ENCODE measurements at regions not wholly inside any gene's neighbourhood (a gene's known extent, or its start where the extent isn't known, plus 50 kb on each side); places are given as distances from the start of the nearest gene placed in this dataset.

GRCh38 chr2:217639481-217639880 lies 363.3 kb downstream of the TNS1 start:
- 83% methylated on average over 2 of the region's 2 CpGs for WGBS
- DNase-seq (ENCODE audit: low spot score), result no peak
- H3K9me3 ChIP-seq, result no peaks in the 10 kb centered on the region
- no peak overlapping the region for H3K27ac ChIP-seq
- no peak overlapping the region for H3K4me3 ChIP-seq
- no peaks in the 10 kb centered on the region for H3K27me3 ChIP-seq (replicated peaks; ENCODE audit: insufficient read depth)
- intact Hi-C loops (cut with DNase I), result loop anchor here (10.0 kb wide), 1 partner anchor 385 kb away; no protein-coding TSS in a partner anchor
- no peaks in the 10 kb centered on the region for H3K4me1 ChIP-seq (replicated peaks)
- TF ChIP-seq CTCF (IDR thresholded peaks at IDR 0.05), result no peak
- no peak for TF ChIP-seq POLR2AphosphoS5 (IDR thresholded peaks at IDR 0.05)
- no peak for TF ChIP-seq POLR2A (IDR thresholded peaks at IDR 0.05)
- no peaks in the 10 kb centered on the region for H3K36me3 ChIP-seq

- H3K4me1 ChIP-seq (replicated peaks), result no peaks in the 10 kb centered on the region
- no peak for DNase-seq (ENCODE audit: low spot score)
- TF ChIP-seq POLR2AphosphoS5 (IDR thresholded peaks at IDR 0.05), result no peak
- TF ChIP-seq CTCF (IDR thresholded peaks at IDR 0.05), result no peak
- TF ChIP-seq POLR2A (IDR thresholded peaks at IDR 0.05), result no peak
- H3K4me3 ChIP-seq, result no peak overlapping the region
- H3K27ac ChIP-seq, result no peak overlapping the region
- no peaks in the 10 kb centered on the region for H3K9me3 ChIP-seq
- H3K36me3 ChIP-seq, result no peaks in the 10 kb centered on the region
- intact Hi-C loops (cut with DNase I), result loop anchor here (10.0 kb wide), 1 partner anchor 384 kb away; no protein-coding TSS in a partner anchor
- no peaks in the 10 kb centered on the region for H3K27me3 ChIP-seq (replicated peaks; ENCODE audit: insufficient read depth)
- 95% methylated on average over 4 of the region's 4 CpGs for WGBS
Observed at GRCh38 chr2:217638533-217638932, 364.3 kb downstream of the TNS1 start.

- H3K36me3 ChIP-seq, result no peaks in the 10 kb centered on the region
- intact Hi-C loops (cut with DNase I), result loop anchor here (10.0 kb wide), 1 partner anchor 383 kb away; no protein-coding TSS in a partner anchor
- TF ChIP-seq POLR2A (IDR thresholded peaks at IDR 0.05) (no peak), POLR2AphosphoS5 (IDR thresholded peaks at IDR 0.05) (no peak), CTCF (IDR thresholded peaks at IDR 0.05) (no peak)
- no peak overlapping the region for H3K4me3 ChIP-seq
- no peaks in the 10 kb centered on the region for H3K27me3 ChIP-seq (replicated peaks; ENCODE audit: insufficient read depth)
- WGBS, result 41% methylated on average over 2 of the region's 2 CpGs
- DNase-seq (ENCODE audit: low spot score), result no peak
- H3K4me1 ChIP-seq (replicated peaks), result no peaks in the 10 kb centered on the region
- no peaks in the 10 kb centered on the region for H3K9me3 ChIP-seq
- H3K27ac ChIP-seq, result no peak overlapping the region
Observed at GRCh38 chr2:217638031-217638430, 364.8 kb downstream of the TNS1 start.

GRCh38 chr2:217636991-217637561 lies 365.7 kb downstream of the TNS1 start:
- H3K4me3 ChIP-seq, result no peak overlapping the region
- intact Hi-C loops (cut with DNase I), result loop anchor here (10.0 kb wide), 1 partner anchor 382 kb away; no protein-coding TSS in a partner anchor
- TF ChIP-seq POLR2A (IDR thresholded peaks at IDR 0.05) (no peak), CTCF (IDR thresholded peaks at IDR 0.05) (no peak), POLR2AphosphoS5 (IDR thresholded peaks at IDR 0.05) (no peak)
- no peak for DNase-seq (ENCODE audit: low spot score)
- 62% methylated on average over 9 of the region's 9 CpGs for WGBS
- H3K9me3 ChIP-seq, result no peaks in the 10 kb centered on the region
- H3K27ac ChIP-seq, result no peak overlapping the region
- H3K4me1 ChIP-seq (replicated peaks), result no peaks in the 10 kb centered on the region
- no peaks in the 10 kb centered on the region for H3K36me3 ChIP-seq
- no peaks in the 10 kb centered on the region for H3K27me3 ChIP-seq (replicated peaks; ENCODE audit: insufficient read depth)

- DNase-seq (ENCODE audit: low spot score), result no peak
- Histone ChIP-seq H3K27ac (no peak overlapping the region), H3K36me3 (no peaks in the 10 kb centered on the region), H3K4me1 (replicated peaks) (no peaks in the 10 kb centered on the region), H3K9me3 (no peaks in the 10 kb centered on the region), H3K27me3 (replicated peaks; ENCODE audit: insufficient read depth) (no peaks in the 10 kb centered on the region), H3K4me3 (no peak overlapping the region)
- WGBS, result 71% methylated on average over 5 of the region's 5 CpGs
- no peak for TF ChIP-seq POLR2A (IDR thresholded peaks at IDR 0.05)
- TF ChIP-seq CTCF (IDR thresholded peaks at IDR 0.05), result no peak
- TF ChIP-seq POLR2AphosphoS5 (IDR thresholded peaks at IDR 0.05), result no peak
- intact Hi-C loops (cut with DNase I), result loop anchor here (10.0 kb wide), 1 partner anchor 382 kb away; no protein-coding TSS in a partner anchor
Observed at GRCh38 chr2:217636578-217636977, 366.2 kb downstream of the TNS1 start.

Measured in prostate gland (tissue), 2 donors.